Globus pallidus (tissue), 1 donor: ENCODE measurements at regions not wholly inside any gene's neighbourhood (a gene's known extent, or its start where the extent isn't known, plus 50 kb on each side); places are given as distances from the start of the nearest gene placed in this dataset.
"Not testable (repeated sequence)": the region's sequence is repeated elsewhere in the genome, so short reads cannot be mapped to it uniquely, and the experiment has no call there.

Experiments used
- DNase-seq: peaks from one replicate; pipeline ENCODE4 v3.0.0-alpha.2; 2015; ENCODE audit warnings: low spot score

GRCh38 chr5:23451156-23451555, 56.3 kb upstream of the PRDM9 start:
- no peak for DNase-seq

- no peak for DNase-seq
Measured at GRCh38 chr5:23450187-23450586, 57.2 kb upstream of the PRDM9 start.

- no peak for DNase-seq
Measured at GRCh38 chr5:23448627-23449026, 58.8 kb upstream of the PRDM9 start.

DNA sequence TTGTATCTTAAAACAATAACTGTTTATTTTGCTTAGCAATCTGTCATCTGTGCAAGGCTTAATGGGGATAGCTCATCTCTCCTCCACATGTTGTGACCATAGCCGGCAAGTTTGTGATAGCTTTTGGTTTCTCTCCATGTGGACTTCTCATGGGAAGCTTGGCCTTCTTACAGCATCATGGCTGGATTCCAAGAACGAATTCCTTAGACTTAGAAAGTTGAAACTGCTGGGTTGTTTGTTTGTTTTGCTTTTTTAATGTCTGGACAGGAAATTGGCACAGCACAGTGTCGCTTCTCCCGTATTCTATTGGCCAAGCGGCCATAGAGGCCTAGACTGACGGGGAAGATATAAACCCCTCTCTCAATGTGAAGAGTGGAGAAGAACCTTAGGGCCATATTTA, 61.0 kb upstream of the PRDM9 start:
- peak; percentile 3 for DNase-seq

DNA sequence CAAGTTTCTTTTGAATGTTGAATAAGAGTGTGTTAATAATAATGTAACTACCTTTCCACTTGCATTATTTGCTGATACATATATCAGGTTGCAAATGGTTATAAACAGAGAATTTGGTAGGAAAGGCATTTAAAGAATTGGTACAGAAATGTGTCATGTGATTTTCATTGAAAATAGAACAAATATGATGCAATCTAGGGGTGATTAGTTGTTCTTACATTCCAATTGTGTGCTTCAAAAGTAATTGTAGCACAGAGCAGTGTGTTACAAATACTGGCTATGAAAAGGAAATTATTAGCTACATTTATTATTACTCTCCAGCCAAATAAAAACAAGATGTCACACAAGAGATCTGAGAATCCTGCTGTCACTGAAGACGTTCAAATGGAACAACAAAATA, 61.8 kb upstream of the PRDM9 start:
- no peak for DNase-seq

DNA sequence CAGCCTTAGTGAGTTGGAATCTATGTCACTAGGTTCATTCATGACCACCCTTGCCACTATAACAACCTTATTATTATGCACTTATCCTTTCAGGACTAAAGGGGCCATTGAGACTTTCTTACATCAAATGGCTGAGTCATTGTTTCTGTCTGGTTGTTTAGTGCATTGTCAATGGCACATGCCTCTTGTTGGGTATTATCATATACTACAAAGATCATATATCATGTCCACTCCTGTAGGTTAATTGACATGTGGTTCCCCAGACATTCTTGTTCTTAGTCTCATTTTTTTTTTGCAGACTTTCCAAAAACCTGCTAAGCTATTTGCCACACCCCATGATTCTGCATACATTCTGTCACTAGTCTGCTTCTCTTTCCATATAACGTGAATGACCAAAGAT, 66.7 kb upstream of the PRDM9 start:
- DNase-seq = no peak

DNA sequence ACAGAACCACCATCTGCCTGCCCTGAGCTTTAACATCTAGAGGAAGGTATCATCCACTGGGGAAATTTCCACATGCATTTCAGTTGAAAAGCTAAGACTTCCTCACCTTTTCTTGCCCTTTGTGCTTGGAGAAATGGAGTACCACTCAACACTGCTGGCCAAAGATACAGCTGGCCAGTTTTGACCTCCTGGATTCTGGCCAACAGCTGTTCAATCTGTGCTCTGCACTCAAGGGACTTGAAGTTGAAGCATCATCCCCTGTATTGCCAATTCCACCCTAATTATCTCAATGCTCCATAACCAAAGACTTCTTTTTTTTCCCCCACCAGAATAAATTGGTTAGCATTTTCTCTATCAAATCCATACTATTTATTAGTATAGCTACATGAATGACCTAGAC, 70.4 kb upstream of the PRDM9 start:
- no peak for DNase-seq

DNA sequence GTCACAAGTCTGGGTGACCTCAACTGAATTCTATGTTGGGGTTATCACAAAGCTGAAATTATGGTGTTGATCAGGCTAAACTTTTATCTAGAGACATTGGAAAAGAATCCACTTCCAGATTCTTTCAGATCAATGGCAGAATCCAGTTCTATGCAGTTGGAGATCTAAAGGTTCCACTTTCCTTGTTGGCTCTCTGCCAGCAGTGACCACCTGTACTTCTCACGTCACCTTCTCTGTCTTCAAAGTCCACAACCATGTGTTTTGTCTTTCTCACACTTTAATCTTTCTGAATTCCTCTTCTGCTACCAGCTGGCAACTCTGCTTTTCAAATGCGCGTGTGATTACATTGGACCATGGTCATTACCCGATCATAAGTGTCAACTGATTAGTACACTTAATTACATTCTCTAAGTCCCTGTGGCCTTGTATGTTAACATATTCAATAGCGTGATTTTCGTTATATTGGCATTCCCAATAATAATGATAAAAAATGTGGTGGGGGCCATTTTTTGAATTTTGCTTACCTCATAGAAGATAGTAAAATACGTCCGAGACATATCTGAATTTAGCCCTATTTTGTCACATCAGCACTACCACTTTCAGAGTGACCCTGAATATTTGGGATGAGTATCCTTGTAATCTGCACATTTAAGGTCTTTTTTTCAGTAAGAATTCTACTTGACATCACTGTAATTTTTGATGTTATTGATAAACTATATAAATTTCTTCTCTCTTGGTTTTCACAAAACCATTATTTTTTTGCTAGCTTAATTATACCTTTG, 73.7 kb upstream of the PRDM9 start:
- no peak for DNase-seq

DNA sequence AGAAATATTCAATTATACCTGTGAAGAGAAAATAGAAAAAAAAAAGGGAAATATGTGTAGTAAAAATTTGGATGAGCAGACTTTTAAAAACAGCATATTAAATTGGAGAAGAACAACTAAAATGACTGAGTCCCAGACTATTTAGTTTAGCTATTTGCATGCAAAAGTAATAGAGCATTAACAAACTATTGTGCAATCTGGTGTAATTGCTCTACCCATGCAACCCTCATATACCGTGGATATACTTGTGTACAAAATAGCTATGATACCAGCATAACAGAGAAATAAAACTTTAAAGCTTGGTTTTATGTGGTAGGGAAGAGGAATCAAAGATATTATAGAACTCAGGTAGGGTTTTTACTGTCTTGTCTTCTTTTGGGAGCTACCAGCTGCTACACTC, 78.7 kb upstream of the PRDM9 start:
- no peak for DNase-seq

GRCh38 chr5:23420214-23420613, 87.2 kb upstream of the PRDM9 start:
- not testable (repeated sequence) for DNase-seq

GRCh38 chr5:23419115-23419514, 88.3 kb upstream of the PRDM9 start:
- DNase-seq = no peak

DNA sequence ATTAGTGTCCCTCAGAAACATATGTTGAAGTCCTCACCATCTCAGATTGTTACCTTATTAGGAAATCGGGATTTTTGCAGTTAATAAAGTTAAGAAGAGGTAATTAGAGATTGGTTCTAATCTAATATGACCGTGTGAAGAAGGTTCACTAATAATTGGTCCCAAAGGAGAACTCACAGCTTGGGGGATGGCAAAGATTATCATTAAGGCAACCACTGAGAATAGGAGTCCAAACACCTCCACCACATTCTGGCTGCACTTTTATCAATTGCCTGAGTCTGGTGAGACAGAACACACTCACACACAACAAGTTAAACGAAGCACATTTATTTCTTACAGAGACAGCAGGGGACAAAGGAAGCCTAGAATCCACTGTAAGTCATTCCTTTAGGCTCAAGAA, 94.9 kb upstream of the PRDM9 start:
- no peak for DNase-seq

DNA sequence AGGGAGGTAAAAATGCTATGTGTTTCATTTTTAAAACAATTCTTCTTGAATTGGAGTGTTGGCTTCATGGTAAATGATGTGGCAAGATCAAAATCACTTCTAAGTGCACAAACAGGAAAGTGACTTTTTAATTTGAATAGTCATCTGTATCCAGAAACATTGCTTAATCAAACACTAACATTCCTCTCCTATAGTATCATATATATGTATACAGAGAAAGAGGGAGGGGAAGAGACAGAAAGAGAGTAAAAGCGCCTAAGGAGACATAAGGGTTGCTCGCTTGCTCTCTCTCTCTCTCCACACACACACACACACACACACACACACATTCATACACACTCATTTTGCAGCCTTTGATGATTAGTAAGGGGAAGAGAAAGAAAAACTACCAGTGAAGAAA, 95.4 kb upstream of the PRDM9 start:
- no peak for DNase-seq

DNA sequence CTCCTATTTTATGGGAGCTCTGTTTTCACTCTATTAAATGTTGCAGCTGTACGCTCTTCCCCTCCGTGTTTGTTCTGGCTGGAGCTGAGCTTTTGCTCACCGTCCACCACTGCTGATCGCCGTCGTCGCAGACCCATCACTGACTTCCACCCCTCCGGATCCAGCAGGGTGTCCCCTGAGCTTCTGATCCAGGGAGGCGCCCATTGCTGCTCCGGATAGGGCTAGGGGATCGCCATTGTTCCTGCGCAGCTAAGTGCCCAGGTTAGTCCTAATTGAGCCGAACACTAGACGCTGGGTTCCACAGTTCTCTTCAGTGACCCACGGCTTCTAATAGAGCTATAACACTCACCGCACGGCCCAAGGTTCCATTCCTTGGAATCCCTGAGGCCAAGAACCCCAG, 96.2 kb upstream of the PRDM9 start:
- DNase-seq = no peak

- not testable (repeated sequence) for DNase-seq
Measured at GRCh38 chr5:23410775-23411174, 96.6 kb upstream of the PRDM9 start.

GRCh38 chr5:23405316-23406068, 101.9 kb upstream of the PRDM9 start:
- DNase-seq = no peak

DNA sequence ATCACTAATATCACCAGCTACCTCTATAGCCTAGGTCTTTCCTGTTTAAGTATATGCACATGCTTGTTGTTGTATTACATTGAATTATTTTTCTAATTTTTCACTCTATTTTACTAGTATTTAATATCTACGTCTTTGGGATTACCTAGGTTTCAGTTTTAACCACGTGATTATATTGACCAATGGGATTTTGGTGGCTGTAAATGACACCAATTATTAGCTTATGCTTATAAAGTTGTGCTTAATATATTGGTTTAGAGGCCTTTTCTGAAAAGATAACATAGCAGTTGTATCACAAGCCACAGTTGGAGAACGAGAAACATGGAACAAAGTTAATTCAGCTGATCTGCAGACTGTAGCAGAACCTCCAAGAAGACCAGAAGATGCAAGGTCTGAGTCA, 104.8 kb upstream of the PRDM9 start:
- no peak for DNase-seq

DNA sequence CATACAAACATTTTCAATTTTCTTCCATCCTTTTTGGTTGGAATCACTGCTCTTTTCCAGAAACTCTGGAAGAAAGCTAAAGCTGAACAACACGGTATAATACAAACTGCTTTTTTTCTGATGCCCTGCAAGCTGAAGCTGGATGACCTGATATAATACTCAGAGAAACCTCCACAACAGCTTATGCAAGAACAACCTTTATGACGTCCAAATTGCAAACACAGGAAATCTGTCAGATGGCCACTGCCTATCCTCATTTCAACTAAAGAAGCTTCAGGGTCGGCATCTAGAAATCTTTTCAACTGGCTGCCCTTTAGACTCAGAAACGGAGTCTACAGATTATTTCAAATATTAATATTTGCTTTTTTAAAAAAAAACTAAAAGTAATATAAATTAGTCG, 106.5 kb upstream of the PRDM9 start:
- DNase-seq = no peak

DNA sequence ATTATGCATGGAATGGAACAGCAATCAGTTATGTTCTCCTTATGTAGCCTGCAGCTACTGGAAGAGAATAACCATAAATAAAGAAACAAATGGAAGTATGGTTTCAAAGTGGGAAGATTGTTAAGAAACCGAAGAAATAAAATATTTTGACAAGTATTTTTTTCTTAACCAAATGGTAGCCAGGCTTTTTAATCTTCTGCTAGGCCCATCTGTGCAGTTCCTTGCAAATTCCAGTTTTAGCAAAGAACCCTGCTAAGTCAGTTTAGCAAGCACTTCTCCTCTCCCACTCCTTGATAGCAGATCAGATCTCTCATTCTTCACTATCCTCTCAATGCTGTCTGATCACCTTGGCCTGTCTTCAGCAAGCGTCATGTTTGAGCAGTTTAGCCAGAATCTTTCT, 111.1 kb upstream of the PRDM9 start:
- no peak for DNase-seq

DNA sequence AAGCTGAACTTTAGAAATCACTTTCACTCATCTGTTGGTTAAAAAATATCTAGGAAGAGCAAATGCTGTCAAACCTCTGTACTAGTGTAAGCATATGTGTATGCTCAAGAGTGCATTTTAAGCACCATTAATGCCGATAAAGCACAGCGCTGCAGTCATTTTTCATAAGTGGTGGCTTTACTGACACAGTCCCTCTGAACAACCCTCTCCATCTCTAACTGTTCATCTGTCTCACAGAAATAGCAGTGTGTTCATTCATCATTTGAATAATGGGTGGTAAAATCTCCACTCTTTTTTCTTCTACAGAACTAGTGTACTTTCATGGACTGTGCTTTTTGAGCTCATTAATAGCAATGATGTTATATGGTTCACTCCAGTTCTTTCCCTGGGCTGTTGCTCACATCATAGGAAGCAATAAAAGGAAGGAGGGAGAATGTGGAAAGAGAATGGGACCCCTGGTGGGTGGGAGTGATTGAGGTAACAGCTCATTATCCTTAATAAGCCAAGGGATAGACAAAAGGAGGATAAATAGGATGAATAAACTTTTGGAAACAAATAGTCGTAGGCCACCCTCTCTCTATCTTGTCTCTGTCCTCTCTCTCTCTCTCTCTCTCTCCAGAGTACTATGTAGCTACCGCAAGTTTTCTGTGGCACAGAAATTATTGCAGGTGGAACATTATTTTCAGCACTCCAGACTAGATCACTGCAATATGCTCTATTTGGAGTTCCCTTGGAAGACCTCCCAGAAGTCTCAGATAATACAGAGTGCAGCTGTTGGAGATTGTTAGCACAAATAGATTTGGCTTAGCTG, 117.9 kb upstream of the PRDM9 start:
- no peak for DNase-seq

DNA sequence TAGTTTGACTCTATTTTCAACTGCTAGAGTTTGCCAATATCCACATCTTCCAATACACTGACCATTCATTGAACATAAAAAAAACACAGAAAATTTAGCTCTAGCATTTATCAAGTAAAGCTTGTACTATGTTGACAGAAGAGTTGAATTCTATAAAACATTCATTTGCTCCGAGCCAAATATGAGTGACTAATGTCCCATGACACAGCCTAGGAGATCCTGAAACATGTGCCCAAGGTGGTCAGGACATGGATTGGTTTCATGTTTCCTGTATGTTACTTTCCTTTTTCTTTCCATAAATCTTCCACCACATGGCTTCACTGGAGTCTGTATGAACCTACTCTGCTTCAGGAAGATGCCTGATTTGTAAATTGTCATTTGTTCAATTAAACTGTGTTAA, 122.4 kb upstream of the PRDM9 start:
- no peak for DNase-seq

DNA sequence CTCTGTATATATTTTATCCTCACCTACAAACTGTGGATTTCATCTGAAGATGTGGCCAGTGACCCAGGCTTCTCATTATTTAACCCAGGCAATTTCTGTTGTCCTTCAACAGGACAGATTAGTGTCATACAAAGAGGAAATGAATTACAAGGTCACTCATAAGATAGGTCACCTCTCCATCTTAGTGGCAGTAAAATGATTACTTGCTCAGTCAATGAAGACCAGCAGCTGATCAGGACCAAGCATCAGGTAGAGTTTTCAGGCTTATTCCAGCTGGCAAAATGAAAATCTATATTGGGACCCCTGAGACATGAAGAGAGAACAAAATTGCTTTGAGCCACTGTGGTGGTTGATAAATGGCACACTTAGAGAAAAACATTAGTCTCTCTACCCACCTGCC, 135.2 kb upstream of the PRDM9 start:
- DNase-seq = no peak

- no peak for DNase-seq
Measured at GRCh38 chr5:23368393-23368792, 139.0 kb upstream of the PRDM9 start.
